AG08395 (cell line): ENCODE measurements at regions not wholly inside any gene's neighbourhood (a gene's known extent, or its start where the extent isn't known, plus 50 kb on each side); places are given as distances from the start of the nearest gene placed in this dataset.

Source experiments
- DNase-seq: peaks from one replicate; pipeline ENCODE4 v3.0.0; 2012; ENCODE audit warnings: mixed read lengths, low spot score

- no peak for DNase-seq
These were observed 60.5 kb downstream of the NR2F2 start for GRCh38 chr15:96390986-96391385.

GRCh38 chr15:96392380-96393208, 62.1 kb downstream of the NR2F2 start:
- DNase-seq: no peak

DNA sequence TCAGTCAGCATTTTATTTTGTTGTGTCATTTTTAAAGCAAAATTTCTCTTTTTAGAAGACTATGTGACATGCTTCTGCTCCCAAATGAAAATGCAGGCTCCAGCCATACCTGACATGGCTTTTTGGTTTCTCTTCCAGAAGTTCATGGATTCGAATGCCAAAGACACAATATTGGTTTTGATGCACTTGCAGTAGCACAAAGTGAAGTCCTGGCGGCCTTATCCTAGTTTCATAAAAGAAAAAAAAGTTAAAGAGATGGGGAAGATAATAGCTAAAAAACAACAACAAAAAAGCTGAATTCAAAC, 62.7 kb downstream of the NR2F2 start:
- DNase-seq: no peak

DNA sequence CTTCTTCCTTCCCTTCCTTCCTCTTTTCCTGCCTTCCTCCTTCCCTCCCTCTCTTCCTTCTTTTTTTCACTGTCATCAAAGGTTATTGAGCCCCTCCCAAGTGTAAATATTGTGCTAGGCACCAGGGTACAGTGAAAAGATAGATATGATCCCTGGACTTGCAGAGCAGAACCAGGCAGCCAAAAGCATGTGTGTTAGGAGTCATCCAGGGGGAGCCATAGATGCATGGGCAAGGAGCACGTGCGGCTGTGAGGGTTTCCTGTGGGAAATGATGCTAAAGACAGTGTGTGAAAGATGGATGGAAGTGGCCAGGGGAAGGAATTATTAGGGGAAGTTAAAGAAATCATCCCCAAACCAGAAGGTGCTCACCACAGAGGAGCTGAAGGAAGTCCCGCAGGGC, 65.2 kb downstream of the NR2F2 start:
- no peak for DNase-seq

- no peak for DNase-seq
These were observed 68.3 kb downstream of the NR2F2 start for GRCh38 chr15:96398776-96399175.

GRCh38 chr15:96402403-96402802, 71.9 kb downstream of the NR2F2 start:
- no peak for DNase-seq

DNA sequence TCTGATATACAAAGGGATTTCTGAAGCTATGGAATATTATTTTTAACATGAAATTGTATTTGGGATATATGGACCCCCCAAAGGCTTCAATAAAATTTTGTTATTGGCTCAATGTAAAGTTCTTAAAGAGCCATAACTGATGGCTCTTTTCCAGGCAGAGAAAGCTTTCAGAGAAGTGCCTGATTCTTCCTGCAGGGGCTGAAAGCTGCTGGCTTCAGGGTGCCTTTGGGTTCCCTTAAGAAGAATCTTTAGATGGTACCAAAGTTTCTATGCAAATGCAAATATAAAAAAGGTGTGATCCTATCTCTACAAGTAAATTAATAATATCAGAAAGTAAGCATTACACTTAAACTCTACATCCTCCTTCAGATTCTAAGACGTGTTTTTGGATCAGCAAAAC, 72.6 kb downstream of the NR2F2 start:
- DNase-seq: no peak

- DNase-seq: no peak
These were observed 73.4 kb downstream of the NR2F2 start for GRCh38 chr15:96403932-96404331.

DNA sequence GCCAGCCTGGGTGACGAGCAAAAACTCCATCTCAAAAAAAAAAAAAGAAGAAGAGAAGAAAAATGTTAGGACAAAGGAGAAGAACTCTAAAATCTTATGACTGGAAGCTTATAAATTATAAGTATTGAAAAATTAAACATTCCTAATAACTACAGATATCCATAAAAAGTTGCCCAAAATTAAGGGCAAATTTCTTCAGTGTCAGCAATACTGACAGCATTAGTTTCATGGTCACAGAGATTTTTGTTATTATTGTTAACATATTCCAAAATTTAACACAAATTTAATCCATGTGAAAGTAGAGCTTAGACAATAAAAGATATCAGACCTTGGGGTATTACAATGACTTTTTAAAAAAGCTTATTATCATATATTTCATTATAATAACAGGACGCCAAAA, 74.1 kb downstream of the NR2F2 start:
- DNase-seq: no peak

DNA sequence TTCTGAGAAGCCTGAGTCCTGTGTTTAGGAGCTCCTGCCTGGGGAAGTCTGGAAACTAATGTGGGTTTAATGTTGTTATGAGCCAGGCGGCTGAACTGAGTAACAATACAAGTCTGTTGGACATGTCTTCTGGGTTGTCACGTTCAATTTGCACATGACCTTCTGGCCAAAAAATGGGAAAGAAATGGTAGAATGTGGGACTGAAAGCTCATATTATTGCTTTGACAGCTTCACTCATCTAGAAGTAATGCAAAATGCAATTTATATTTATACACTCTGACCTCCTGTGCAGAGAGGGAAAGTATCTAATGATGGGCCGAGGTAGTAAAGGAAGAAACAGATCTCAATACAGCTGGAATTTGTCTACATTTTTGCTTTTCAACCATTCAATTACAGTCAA, 75.8 kb downstream of the NR2F2 start:
- no peak for DNase-seq

DNA sequence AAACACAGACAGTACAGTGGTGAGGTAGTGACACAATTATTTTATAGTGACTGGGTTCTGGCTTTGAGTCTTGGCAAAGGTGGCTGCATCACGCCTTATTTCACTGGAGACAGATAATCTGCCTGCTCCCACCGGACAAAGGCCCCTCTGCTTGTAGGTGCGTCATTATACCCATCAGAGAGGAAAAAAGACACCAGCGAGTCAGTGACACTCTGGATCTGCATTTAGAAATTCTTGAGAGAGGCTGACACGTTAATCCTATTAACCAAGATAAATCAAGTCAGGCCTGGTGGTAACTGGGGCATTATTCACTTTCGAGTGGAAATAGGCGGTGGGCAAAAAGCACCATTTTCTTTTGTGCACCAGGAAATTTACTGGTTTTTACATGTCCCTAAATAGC, 76.2 kb downstream of the NR2F2 start:
- no peak for DNase-seq

GRCh38 chr15:96407482-96407881, 77.0 kb downstream of the NR2F2 start:
- no peak for DNase-seq

GRCh38 chr15:96408591-96409183, 78.2 kb downstream of the NR2F2 start:
- no peak for DNase-seq

DNA sequence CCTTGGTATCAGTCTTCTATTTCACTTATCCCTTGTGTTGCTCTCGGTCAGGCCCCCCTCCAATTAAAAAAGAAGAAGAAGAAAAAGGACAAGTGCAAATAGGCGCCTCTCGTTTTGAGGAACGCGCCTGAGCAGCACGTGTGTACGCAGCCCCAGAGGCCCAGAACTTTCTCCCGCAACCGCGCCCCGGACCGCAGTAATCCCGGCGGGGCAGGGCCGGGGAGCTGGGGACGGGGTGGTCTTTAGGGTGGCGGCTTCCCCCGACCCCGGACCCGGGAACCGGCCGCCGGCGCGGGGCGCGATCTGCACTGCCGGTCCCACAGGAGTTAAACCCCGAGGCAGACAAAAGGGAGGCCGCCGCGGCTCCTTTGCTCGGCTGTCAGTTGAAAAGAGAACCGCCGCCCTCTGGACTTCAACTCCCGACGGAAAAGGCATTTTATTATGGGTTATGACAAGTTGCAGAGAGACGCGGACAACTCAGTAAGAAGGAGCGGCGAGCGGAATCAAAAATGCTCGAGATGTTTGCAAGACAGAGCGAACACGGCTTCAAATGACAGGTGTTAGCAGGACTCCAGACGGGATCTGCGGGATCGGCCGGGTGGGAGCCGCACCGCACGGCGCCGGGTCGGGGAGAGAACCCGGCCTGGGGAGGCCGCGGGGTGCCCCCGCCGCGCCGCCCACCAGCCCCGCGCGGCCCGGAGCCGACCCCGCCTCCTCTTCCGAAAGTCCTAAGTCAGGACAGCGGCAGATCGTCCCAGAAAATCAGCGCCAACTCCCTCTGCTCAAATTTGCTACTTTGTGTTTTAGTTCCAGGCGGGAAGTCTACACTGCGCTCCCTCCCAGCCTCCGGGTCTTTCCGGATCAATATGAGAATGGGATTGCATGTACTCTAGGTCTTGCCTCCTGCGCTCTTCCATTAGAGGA, 79.0 kb downstream of the NR2F2 start:
- DNase-seq: no peak

- no peak for DNase-seq
These were observed 79.9 kb downstream of the NR2F2 start for GRCh38 chr15:96410175-96411055.

GRCh38 chr15:96411056-96412031, 80.8 kb downstream of the NR2F2 start:
- no peak for DNase-seq

GRCh38 chr15:96412045-96412905, 81.8 kb downstream of the NR2F2 start:
- DNase-seq: no peak

DNA sequence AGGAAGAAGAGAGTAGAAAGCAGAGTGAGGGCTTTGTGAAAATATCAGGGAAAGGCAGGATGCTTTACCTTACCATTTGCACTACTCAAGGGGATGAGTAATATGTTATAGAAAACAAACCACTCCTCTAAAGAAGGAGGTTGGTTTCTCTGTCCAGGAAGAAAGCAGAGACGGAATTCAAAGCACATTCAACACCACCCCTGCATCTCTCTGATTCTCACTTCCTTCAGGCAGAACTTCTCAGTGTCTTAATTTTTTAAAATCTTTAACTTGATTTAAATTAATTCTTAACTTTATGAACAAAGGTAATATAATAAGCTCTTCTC, 82.4 kb downstream of the NR2F2 start:
- no peak for DNase-seq

- DNase-seq: no peak
These were observed 83.2 kb downstream of the NR2F2 start for GRCh38 chr15:96413657-96414056.

DNA sequence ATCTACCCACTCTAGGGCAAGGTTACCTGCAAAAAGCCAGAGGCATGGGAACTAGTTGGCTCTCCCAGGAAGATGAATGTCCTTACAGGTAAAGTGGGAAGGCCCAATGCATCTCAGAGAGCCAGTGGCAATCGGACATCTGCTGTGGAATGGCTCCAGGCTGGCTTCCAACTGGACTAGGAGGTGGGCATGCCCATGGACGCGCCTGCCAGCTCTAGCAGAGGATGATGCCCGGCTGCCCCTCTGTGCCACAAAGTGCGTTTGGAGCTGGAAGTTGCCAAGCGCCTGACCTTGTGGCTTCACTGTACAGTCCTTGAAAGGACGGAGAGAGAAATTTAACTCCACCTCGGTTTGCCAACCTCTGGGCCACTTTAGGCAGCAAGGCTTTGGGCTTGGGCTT, 84.4 kb downstream of the NR2F2 start:
- no peak for DNase-seq
